HG02759 (cell line): ENCODE measurements at regions not wholly inside any gene's neighbourhood (a gene's known extent, or its start where the extent isn't known, plus 50 kb on each side); places are given as distances from the start of the nearest gene placed in this dataset.

Source experiments
- ATAC-seq: cut with Tn5 transposase; IDR thresholded peaks from one replicate; pipeline ENCODE4 v1.9.1; 2021; ENCODE audit warnings: mild to moderate bottlenecking, moderate library complexity; ENCODE audit not compliant: unreplicated experiment

DNA sequence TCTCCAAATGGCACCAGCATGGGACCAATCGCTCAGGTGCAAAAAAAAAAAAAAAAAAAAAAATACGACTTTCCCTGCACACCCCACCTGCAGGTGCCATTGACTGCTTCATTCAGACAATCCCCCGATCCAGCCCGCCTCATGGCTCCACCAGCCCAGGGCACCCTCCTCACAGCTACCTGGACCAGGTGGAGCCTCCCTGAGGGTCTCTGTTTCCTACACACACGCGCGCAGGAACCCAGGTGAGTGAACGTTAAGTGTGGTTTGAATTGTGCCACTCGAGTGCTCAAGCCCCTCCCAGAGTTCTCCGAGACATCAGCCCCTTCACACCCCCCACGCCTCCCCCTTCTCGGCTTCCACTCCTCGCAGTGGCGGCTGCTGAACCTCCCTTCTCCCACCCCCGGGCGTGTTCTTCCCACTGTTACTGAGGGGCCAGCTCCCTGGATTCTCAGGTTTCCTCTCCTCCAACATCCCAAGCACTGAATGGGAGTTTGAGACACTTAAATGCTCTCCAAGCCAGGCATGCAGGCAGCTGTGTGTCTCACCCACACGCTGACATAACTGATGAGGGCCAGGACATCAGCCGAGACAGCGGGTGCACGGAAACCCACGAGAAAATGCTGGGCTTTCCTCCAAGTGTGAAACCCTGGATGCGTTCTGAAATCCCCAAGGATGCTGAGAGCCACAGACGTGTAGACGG lies 88.8 kb upstream of the SNTG2 start:
- ATAC-seq: no peak

DNA sequence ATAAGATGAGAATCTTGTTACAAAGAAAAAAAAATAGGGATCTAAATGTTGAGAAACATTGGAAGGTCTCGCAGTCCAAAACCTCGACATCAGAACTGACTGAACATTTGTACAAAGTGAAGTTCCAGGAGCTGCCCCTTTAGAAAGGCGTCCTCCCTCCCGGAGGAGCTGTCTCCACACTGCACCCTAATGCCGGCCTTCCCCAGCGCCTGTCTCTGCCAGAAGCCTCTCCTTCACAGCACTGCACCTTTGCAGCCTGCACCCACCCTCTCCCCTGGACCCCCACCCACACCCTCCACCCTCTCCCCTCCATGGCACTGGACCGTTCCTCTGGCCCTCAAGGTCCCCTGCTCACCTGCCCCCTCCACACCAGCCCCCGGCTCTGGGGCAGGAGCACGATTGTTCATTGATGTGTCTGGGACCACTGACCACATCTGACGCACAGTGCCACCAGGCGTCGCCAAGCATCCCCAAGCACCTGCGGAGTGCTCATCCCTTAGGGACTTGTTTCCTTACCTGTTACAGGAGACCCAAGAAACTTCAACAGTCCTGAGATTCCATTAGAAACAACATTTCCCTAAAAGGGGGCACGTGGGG lies 90.3 kb upstream of the SNTG2 start:
- no peak for ATAC-seq

DNA sequence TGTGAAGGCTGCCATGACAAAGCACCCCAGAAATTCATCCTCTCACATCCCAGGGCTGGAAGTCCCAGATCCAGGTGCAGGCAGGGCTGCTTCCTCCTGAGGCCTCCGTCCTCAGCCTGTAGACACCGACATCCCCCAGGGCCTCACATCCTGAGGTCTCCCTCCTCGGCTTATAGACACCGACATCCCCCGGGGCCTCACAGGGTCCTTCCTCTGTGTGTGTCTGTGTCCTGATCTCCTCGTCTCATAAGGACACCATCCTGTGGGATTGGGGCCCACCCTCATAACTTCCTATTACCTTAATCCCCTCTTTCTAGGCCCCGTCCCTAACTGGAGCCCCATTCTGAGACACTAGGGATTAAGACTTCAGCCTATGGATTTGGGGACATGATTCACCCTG lies 92.0 kb upstream of the SNTG2 start:
- ATAC-seq: no peak

DNA sequence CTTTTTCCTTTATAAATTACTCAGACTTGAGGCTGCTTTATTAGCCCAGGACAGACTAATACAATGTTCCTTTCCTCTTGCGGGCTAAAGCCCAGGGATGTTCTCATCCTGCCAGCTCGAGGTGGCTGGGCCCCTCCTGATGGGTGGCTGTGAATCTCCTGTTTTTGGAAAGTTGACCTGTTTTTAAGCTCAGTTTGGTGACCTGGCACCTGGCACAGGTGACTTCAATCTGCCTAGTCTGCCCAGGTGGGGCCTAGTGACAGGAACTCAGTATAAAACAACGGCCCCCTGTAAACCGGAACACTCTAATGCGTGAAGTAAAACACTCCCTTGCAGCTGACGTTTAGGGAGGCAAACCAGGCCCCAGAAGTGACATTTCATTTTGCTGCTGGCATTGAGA lies 92.7 kb upstream of the SNTG2 start:
- no peak for ATAC-seq

DNA sequence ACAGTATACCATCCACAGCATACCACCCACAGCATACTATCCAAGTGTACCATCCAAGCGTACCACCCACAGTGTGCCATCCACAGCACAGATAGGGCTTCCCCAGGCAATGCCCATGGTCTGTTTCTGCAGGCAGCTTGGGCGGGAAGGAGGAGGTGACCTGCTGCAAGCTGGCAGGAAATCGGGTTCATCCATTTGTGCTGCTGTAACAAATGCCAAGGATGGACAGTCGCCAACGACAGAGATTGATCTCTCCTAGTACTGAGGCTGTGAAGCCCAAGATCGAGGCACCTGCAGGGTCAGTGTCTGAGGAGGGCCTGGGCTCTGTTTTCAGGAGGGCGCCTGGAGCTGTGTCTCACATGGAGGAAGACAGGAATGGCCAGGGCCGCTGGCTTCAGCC lies 93.6 kb upstream of the SNTG2 start:
- ATAC-seq: no peak

- ATAC-seq: no peak
Observed at GRCh38 chr2:856456-856855, 94.2 kb upstream of the SNTG2 start.

DNA sequence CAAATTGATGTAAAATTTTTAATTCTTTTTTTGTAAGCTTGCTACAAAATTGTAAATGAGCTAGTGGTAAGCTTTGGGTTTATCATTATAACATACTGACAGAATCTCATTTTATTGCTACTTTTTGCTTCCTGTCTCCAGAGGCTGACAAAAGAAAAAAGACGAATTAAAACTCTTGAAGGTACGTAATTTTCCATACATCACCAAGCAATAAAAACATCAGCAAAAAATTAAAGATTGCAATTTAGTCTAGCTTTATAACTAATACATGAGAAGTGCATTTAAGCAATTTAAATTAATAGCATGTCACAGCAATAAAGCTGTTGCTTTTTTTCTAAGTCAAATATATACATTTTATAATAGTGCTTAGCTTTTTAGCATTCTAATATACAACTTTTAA lies 94.6 kb upstream of the SNTG2 start:
- no peak for ATAC-seq

DNA sequence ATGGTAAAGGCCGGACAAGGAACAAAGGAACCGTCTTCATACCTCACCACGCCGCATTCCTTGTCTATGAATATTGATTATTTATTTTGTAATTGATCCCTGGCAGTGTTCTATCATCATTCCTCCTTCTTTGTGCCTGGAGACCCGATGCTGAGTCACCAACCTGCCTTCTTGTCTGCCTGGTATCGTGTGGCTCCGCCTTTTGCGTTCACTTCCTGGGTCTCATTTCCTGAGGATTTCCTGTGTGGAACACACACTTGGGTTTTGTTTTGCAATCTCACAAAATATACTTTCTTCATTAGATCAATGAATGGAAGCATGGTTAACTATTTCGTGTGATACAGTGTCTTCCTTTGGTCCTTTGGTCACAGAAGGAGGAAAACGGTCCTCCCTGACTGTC lies 95.5 kb upstream of the SNTG2 start:
- no peak for ATAC-seq

GRCh38 chr2:854460-854859 lies 96.2 kb upstream of the SNTG2 start:
- peak; percentile 59 for ATAC-seq

GRCh38 chr2:853203-853870 lies 97.3 kb upstream of the SNTG2 start:
- no peak for ATAC-seq

DNA sequence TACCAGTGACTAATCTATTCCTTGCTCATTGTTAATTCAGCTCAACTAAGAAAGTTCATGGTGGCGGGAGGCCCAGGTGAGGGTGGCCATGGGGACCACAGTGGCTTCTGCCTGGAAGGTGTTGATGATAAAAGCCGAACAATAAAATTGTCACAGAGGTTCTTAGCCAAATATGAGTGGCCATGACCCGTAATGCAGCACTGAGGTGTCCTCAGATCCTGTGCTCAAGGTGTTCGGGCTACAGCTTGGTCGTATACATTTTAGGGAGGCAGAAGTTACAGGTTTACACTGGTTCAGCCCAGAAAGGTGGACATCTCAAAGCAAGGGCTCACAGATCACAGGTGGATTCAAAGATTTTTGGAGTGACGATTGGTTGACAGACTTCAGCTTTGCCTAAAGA lies 98.5 kb upstream of the SNTG2 start:
- no peak for ATAC-seq

GRCh38 chr2:851680-852079 lies 99.0 kb upstream of the SNTG2 start:
- no peak for ATAC-seq

GRCh38 chr2:851078-851477 lies 99.6 kb upstream of the SNTG2 start:
- no peak for ATAC-seq

- ATAC-seq: no peak
Observed at GRCh38 chr2:850429-850828, 100.2 kb upstream of the SNTG2 start.

- ATAC-seq: no peak
Observed at GRCh38 chr2:848099-848498, 102.5 kb upstream of the SNTG2 start.

DNA sequence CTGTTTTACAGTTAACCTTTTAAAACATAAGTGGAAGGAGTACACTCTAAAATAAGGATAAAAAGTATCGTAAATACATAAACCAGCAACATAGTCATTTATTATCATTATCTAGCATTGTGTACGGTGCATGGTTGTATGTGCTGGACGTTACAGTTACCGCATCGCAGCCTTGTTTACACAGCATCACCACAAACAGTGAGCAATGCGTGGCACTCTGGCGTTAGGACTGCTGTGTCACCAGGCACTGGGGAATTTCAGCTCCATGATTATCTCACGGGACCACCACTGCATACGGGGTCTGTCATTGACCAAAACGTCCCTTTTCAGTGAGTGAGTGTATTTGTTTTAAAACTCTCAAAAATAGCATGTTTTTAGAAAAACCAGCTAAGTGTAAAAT lies 103.0 kb upstream of the SNTG2 start:
- ATAC-seq: no peak

GRCh38 chr2:844715-845114 lies 105.9 kb upstream of the SNTG2 start:
- no peak for ATAC-seq

- ATAC-seq: no peak
Observed at GRCh38 chr2:842151-842803, 108.4 kb upstream of the SNTG2 start.

DNA sequence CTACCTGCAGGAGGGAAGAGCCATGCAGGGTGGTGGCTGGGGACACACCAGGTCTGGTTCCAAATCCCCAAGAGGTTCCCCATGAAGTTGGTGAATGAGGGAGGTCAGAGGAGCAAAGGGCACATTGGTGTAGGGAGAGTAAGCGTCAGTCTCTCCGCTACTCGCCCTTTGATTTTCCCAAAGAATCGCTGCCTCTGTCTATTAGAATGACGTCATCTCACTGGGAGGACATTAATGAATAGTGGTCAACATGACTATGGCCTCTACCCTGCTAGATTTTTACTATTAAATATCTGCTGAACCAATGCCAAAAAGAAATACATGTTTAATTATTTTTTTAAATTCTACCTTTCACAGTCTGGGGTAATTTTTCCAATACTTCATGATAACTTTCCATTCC lies 109.6 kb upstream of the SNTG2 start:
- ATAC-seq: no peak

- no peak for ATAC-seq
Observed at GRCh38 chr2:834233-834632, 116.4 kb upstream of the SNTG2 start.

DNA sequence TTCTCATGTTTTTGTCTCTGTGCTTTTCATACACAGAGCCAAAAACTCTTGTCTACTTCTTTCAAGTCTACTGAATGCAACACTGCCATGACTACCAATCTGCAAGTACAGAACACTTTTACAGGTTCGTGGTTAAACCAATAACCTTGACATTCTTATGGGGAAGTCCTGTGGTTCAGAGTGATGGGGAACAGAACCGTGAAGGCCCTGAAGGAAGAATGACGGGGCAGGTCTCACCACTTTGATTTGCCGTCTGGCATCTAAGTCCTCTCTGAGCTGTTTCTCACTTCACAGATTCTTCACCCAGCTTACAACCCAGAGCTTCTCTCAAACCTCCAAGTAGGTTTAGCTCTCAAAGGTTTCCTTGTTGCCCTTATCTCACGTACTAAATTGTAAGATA lies 117.5 kb upstream of the SNTG2 start:
- peak; percentile 63 for ATAC-seq

DNA sequence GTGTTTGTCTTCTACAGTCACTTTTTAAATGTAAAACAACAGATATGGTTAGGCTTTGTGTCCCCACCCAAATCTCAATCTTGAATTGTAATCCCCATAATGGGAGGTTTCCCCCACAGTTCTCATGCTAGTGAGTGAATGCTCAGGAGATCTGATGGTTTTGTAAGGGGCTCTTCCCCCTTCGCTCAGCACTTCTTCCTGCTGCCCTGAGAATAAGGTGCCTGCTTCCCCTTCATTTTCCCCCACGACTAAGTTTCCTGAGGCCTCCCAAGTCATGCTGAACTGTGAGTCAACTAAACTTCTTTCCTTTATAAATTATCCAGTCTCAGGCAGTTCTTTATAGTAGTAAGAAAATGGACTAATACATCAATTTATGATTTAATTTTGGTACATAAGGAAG lies 118.0 kb upstream of the SNTG2 start:
- ATAC-seq: no peak
